K562 (cell line): ENCODE measurements at regions not wholly inside any gene's neighbourhood (a gene's known extent, or its start where the extent isn't known, plus 50 kb on each side); places are given as distances from the start of the nearest gene placed in this dataset.

ENCODE experiments used
- CHD7 ChIP-seq: fragments of 200-600 bp; sonication (generic); IDR thresholded peaks from one replicate; pipeline ENCODE4 v1.6.1; 2012; ENCODE audit warnings: mild to moderate bottlenecking, low read depth, low read length, inconsistent platforms
- CREB5 ChIP-seq: fragments of 250-450 bp; sonication (Bioruptor Pico); IDR thresholded peaks from 2 replicates; pipeline ENCODE4 v1.5.0; 2020; ENCODE audit warnings: mild to moderate bottlenecking
- HDAC8 ChIP-seq: fragments of 450-650 bp; IDR thresholded peaks from 2 replicates; pipeline ENCODE4 v1.6.1; 2016; ENCODE audit warnings: mild to moderate bottlenecking, missing genetic modification characterization, moderate library complexity, missing compliant biosample characterization
- HMGXB4 ChIP-seq: sonication (generic); formaldehyde crosslinking; IDR thresholded peaks from 2 replicates; pipeline ENCODE4 v1.8.1; 2023; ENCODE audit warnings: mild to moderate bottlenecking, missing genetic modification reagents
- TCF15 ChIP-seq: fragments of 250-450 bp; sonication (Bioruptor Pico); IDR thresholded peaks from 2 replicates; pipeline ENCODE4 v1.8.0; 2022; ENCODE audit warnings: moderate library complexity, mild to moderate bottlenecking, inconsistent platforms
- TFE3 ChIP-seq: fragments of 450-650 bp; formaldehyde crosslinking; IDR thresholded peaks from 2 replicates; pipeline ENCODE4 v1.4.0; 2020; ENCODE audit warnings: mild to moderate bottlenecking, mixed read lengths
- ZNF263 ChIP-seq: sonication (generic); formaldehyde crosslinking; IDR thresholded peaks from 2 replicates; pipeline ENCODE4 v1.8.0; 2022; ENCODE audit warnings: mild to moderate bottlenecking, missing genetic modification reagents, borderline replicate concordance
- ZNF76 ChIP-seq: fragments of 250-450 bp; sonication (Bioruptor Pico); IDR thresholded peaks from 2 replicates; pipeline ENCODE4 v1.4.0; 2020; ENCODE audit warnings: mild to moderate bottlenecking, moderate library complexity, borderline replicate concordance

GRCh38 chr6:14734416-14735340 lies 511.2 kb upstream of the JARID2 start (continued):
- TF ChIP-seq CHD7 = no peak
- no peak for TF ChIP-seq TFE3 (CRISPR knock-in tag)
- no peak for TF ChIP-seq HMGXB4
- peak; percentile 54; the same call in 1 of the 2 replicates for TF ChIP-seq TCF15 (CRISPR knock-in tag)
- 0 out of 2 replicates have a peak, but pooled peaks have one; percentile 68 for TF ChIP-seq ZNF76
- TF ChIP-seq CREB5 = no peak
- no peak; the same call in 1 of the 2 replicates for TF ChIP-seq ZNF263 (CRISPR knock-in tag)
- TF ChIP-seq HDAC8 (tag) = peak; percentile 59; the same call in 1 of the 2 replicates
